NB4 (cell line): ENCODE measurements at regions not wholly inside any gene's neighbourhood (a gene's known extent, or its start where the extent isn't known, plus 50 kb on each side); places are given as distances from the start of the nearest gene placed in this dataset.

Experiments
- DNase-seq: peaks from one replicate; pipeline ENCODE4 v3.0.0; 2010; ENCODE audit warnings: low read depth
- H3K4me3 ChIP-seq: one replicate; pipeline ENCODE4 v1.5.1; 2011; ENCODE audit warnings: mild to moderate bottlenecking, low read depth, low read length, moderate library complexity
- MYC ChIP-seq: IDR thresholded peaks from 2 replicates; pipeline ENCODE4 v1.6.1; 2011; ENCODE audit warnings: low read depth, low read length
- POLR2A ChIP-seq: IDR thresholded peaks from 2 replicates; pipeline ENCODE4 v1.6.1; 2011; ENCODE audit warnings: mild to moderate bottlenecking; ENCODE audit not compliant: insufficient read length; ENCODE audit errors: extremely low read depth
- TF ChIP-seq, protein P1 (sequence below): IDR thresholded peaks from one replicate; pipeline ENCODE4 v1.5.1; 2012; ENCODE audit warnings: low read depth, low read length
- TF ChIP-seq, protein P2 (sequence below): IDR thresholded peaks from 2 replicates; pipeline ENCODE4 v1.6.1; 2011; ENCODE audit warnings: low read depth, low read length

DNA sequence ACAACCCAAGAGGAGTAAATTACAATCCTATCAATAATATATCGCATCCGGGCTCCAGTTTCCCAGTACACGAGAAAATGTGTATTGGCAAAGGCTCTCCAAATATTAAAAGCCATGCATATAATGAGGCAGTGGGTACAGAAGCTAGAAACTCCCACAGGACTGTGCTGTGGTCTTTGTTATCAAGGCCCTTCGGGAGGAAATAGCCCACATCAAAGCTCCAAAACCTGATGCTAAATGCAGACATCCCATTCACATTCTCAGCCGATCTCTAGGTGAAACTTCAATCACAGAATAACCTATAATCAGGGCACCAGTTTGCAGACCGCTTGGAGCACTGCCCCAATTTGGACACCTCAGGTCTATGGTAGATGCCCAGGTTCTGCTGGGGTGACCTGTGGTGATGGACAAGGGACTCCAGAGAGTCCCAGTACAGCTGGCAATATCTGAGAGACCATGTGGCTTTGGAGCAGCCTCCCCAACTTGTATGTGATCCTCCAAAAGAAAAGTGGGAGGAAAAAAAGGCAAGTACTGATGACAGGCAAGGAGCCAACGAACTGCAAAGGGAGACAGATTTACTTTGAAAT, 148.8 kb upstream of the CAMK1G start:
- no peak overlapping the region for H3K4me3 ChIP-seq
- TF ChIP-seq, protein P1, sequence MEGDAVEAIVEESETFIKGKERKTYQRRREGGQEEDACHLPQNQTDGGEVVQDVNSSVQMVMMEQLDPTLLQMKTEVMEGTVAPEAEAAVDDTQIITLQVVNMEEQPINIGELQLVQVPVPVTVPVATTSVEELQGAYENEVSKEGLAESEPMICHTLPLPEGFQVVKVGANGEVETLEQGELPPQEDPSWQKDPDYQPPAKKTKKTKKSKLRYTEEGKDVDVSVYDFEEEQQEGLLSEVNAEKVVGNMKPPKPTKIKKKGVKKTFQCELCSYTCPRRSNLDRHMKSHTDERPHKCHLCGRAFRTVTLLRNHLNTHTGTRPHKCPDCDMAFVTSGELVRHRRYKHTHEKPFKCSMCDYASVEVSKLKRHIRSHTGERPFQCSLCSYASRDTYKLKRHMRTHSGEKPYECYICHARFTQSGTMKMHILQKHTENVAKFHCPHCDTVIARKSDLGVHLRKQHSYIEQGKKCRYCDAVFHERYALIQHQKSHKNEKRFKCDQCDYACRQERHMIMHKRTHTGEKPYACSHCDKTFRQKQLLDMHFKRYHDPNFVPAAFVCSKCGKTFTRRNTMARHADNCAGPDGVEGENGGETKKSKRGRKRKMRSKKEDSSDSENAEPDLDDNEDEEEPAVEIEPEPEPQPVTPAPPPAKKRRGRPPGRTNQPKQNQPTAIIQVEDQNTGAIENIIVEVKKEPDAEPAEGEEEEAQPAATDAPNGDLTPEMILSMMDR: no peak
- TF ChIP-seq, protein P2, sequence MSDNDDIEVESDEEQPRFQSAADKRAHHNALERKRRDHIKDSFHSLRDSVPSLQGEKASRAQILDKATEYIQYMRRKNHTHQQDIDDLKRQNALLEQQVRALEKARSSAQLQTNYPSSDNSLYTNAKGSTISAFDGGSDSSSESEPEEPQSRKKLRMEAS: no peak
- DNase-seq: no peak

DNA sequence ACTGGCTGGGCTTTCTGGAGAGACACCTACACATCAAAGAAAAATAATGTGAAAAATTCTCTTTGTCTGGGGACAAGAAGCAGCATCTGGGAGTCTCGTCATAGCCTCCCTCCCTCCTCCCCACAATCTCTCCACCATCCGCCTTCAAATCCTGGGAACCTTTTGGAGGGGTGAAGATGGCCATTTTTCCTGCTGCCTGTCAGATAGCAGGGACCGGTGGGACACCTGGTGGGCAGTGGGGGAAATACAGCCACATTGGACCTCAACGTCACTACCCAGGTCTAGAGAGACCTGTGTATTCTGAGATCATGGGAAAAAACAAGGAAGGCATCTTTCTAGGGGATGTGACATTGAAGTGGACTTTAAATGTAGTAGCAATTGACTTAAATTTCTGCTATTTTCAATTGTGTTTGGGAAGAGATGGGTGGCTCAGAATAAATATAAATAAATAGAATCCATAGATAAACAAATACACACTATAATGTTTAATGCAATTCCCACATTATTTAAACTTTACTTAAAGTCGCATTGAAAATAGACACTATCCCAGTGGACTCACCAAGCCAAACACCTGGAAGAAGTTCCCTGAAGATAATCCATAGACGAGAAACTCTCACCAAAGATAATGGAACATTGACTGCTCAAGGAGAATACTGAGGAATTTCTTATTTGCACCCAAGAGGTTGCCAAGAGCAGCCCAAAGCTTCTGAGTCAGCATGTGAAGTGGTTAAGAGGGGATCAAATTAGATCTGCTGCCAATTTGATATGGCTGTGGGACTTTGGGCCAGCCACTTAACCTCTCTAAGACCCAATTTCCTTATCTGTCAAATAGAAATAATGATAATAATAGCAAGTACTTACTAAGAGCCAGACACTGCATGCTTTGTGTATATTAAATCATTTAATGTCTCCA, 147.6 kb upstream of the CAMK1G start:
- H3K4me3 ChIP-seq: no peak overlapping the region
- DNase-seq: peak; percentile 42
- TF ChIP-seq MYC (no peak), POLR2A (no peak)
- TF ChIP-seq, protein P2: no peak
- TF ChIP-seq, protein P1: peak; percentile 66

DNA sequence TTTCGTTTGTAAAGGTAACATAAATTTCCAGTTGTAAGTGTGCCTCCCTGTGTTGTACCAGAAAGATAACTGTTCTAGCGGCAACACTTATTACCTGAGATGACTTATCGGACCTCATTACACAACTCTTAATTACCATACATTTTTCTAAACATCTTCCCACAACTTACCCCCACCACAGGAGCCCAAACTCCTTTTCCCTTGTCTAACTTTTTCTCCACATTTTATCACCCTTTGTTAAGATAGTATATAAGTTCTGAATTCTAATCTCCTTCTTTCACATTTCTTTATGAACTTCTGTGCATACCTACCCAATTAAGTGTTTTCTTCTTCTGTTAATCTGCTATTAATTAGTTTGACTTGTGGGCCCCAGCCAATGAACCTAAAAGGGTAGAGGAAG, 143.7 kb upstream of the CAMK1G start:
- TF ChIP-seq, protein P2: no peak
- TF ChIP-seq, protein P1: no peak
- TF ChIP-seq MYC: no peak
- TF ChIP-seq POLR2A: no peak
- no peak overlapping the region for H3K4me3 ChIP-seq
- DNase-seq: no peak

DNA sequence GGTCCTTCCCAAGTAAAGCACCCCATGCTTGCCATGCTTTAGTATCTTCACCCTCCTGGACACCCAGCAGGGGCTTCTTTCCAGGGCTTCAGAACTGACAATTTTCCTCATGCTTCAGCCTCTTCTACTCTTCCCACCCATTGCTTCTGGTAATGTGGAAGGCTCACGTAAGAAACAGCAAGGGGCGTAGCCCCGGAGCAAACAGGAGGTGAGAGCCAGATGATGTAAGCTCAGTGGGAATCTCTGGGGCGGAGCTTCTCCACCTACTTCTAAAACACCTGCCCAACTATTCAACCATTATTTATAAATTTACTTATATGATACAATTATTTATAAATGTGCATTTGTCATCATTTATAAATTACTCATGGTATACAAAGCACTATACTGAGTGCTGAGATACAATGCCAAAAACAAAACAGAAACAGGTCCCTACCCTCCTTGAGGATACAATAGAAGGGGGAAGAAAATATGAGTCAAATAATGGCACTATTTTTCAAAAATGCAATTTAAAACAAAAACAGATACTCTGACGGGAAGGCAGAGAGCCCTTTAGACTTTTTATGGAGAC, 140.1 kb upstream of the CAMK1G start:
- no peak for DNase-seq
- TF ChIP-seq MYC (no peak), POLR2A (no peak)
- TF ChIP-seq, protein P1: no peak
- TF ChIP-seq, protein P2: no peak
- H3K4me3 ChIP-seq: no peak overlapping the region

DNA sequence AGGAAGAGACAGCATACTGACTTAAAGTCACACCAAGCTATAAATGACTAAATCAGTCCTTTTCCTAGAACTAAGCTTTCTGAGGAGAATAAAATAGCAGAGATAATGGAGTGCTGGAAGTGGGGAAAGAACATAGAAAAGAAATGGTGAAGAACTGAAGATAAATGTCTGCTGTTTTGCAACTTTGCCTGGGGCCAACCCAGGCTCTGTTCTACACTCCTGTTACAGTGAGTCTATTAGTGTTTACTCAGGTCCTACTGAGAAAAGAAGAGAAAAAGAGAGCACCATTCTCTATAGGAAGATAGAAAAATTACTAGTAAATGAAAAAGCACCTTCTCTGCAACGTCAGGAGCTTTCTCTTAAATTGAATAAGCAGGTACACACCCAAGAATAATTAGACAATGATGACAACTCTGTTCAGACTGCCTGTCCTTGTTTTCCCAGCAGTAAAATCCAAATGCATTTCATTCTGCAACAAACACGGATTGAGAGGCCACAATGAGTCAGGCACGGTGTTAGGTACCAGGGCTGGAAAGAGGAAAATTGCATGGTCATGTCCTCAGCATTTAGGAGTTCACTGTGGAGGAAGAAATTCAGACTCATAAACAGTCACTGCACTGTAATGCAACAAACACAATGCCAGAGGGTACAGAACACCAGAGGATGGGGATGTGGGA, 139.4 kb upstream of the CAMK1G start:
- H3K4me3 ChIP-seq: no peak overlapping the region
- TF ChIP-seq, protein P2: no peak
- TF ChIP-seq MYC (no peak), POLR2A (no peak)
- TF ChIP-seq, protein P1: no peak
- DNase-seq: no peak
